ENCODE measurements at regions not wholly inside any gene's neighbourhood (a gene's known extent, or its start where the extent isn't known, plus 50 kb on each side); places are given as distances from the start of the nearest gene placed in this dataset.
A peak's percentile ranks its signal among the peaks of the same experiment; 100 is the strongest.
"Not testable (repeated sequence)": the region's sequence is repeated elsewhere in the genome, so short reads cannot be mapped to it uniquely, and the experiment has no call there.

DNA sequence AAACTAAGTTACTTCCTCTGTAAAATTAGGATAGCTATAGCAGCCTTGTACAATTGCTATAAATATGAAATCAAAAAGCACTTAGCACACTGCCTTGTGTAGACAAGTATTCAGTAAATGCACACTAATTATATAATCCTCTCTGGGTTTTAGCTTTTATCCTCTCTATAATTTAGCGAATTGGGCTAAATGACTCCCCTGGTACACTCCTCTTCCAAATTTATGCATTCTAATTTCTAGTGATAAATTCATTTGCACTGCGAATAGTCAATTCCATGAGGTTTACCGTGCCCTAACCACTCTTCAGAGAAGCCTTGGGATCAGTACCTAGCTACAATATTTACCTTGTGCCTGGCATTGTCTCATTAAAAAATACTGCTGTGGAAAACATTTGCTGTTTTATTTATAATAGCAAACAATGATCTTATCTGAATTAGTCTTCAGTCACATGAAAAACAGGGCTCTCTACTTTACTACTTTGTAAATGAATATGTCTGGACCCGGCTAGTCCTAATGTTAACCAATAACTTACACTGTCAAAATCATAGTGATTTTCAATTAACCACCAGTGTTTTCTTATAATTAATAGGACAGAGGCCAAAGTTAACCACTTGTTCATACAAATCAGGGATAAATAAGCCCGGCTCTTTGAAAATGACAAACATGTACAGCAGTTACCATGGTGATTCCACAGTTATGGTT, 577.9 kb downstream of the IPMK start:
- DNase-seq (ENCODE audit: low spot score): no peak

DNA sequence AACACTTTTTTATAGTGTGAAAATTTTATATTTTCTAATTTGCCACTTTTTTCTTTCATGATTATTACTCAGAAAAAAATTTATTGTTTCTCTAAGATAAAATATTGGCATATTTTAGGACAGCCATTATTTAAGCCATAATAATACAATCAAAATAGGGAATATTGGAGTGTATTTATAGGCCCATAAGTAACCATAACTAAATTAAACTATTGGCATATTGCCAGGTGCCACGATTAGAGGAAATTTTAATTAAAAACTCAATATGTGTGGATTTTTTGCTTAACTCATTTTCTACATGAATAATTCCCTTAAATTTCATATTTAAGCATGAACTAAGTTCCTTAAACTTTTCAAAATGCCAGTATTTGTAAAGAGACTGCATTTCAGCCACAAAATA, 587.8 kb downstream of the IPMK start:
- no peak for DNase-seq (ENCODE audit: low spot score)

DNA sequence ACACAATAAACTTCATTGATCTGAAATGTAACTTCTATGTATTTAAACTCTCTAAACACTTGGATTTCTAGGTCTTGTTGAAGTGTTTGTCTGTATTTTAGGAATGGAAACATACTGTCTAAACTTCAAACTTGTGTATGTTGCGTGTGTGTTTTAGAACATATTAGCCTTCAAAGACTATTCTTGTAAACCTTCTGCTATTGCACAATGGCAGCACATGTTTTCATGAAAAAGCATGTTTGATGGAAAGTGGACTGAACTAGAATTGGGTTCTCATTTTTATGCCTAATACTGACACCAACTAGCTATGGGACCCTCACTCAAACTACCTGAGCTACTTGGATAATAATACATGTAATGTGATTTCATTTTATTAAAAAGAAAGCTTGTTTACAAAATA, 592.6 kb downstream of the IPMK start:
- no peak for DNase-seq (ENCODE audit: low spot score)

DNA sequence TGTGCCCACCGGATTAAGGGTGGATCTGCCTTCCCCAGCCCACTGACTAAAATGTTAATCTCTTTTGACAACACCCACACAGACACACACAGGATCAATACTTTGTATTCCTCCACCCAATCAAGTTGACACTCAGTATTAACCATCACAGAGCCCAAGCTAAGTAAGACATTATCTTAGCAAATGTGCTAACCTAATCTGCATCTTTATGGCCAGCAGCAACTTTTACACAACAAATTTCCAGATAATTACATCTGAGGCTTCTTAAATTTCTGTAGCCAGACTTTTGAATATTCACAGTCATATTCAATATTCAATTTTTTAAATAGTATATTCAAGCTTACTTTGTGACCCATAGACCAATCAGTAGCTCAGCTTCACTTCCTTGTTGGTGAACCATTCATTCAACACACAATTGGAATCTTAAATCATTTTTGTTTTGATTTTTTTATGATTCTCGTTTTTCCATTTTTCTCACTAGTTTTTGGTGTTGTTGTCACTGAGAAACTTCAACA, 594.2 kb downstream of the IPMK start:
- no peak for DNase-seq (ENCODE audit: low spot score)

DNA sequence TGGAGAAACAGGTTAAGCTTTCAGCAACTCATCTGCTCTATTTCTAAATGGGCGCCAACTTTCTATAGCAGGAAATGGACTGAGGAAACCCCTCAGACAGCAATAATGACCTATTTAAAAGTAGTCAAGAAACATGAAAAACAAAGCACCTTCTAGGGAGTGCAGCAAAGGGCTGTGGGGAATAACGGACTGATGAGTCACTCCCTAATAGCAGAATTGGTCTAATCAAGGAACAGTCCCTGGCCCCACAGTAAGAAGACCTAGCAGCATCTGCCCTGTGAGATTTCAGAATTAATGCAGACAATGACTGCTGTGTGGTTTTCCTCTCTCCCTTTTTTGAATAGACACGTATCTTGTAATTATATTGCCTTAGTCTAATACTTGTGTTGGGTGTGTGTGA, 602.9 kb downstream of the IPMK start:
- no peak for DNase-seq (ENCODE audit: low spot score)

DNA sequence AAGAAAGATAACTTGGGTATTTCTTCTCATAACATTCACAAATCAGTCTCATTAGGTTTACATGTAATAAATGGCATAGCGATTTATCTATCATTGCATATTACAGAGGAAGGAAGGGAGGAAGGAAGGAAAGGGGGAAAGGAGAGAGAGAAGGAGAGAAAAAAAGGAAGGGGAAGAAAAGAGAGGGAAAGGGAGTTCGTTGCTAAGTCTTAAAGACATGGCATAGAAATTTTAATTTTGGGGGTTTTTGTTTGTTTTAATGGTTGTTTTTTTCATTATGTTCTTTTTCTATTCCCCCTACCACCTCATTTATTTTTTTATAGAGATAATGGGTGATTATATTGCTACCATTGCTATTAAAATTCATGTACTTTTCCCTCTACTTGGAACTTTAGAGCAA, 604.3 kb downstream of the IPMK start:
- DNase-seq (ENCODE audit: low spot score): no peak

DNA sequence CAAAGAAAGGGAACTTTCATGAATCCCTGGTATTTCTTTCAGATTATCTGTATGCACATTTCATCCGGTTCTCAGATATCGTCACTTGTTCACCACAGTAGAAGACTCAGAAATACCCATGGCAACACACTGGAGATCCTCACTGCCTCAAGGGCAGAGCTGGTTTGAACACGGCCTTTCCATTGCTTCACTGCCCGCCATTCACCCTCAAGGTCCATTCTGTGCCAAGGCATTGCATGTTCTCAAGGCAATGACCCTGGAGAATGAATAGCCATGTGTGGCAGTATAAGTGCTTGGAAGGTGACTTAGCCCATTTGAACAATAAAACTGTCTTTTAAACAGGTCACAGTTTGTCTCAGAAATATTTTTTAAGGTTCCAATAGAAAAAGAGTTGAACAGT, 606.5 kb downstream of the IPMK start:
- no peak for DNase-seq (ENCODE audit: low spot score)

DNA sequence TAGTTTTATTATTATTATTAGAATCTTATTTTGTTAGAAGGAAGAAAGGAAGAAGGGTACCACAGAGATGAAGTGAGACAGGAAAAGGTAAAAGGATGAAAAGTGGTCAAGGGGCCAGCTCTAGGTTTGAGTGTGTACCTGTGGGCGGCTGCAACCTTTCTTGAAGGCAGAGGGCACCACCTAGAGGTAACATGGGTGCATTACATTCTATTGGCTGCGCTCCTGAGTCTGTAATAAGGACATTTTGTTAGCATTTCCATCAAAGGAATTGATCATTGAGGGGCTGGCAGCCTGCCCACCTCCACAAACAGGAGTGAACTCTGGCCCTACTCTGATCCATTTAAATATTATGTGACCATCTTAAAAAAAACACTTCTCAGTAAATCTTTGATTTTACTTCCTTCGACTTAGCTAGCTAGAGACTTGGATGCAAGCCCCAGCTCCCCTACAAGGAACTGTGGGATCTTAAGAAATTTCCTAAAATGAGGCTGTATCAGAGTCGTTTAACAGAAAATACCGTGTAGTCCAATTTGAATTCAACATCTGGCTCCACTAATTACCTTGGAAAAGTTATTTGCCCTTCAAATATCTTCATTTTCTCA, 610.4 kb downstream of the IPMK start:
- DNase-seq (ENCODE audit: low spot score): peak; percentile 45

DNA sequence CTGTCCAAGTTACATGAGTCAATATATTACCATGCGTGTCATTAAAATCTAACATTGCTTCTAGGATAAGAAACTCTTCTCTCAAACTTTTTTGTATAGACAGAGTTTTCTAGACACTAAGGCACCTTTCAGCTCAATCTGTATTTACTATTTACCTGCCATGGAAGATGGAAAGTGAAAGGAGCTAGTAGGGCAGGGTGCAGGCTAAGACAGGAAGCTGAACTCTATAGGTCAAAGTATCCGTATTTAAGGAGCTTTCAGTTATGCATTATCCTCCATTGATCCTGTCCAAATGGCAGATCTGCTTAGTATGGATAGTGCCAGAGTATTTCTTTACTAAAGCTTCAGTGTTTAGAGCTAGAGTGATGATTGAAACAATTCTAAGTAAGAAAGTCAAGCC, 612.8 kb downstream of the IPMK start:
- DNase-seq (ENCODE audit: low spot score): no peak

DNA sequence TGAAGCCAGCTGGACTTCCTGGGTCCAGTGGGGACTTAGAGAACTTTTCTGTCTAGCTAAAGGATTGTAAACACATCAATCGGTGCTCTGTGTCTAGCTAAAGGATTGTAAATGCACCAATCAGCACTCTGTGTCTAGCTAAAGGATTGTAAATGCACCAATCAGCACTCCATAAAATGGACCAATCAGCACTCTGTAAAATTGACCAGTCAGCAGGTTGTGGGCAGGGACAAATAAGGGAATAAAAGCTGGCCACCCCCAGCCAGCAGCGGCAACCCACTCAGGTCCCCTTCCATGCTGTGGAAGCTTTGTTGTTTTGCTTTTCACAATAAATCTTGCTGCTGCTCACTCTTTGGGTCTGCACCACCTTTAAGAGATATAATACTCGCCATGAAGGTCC, 622.6 kb downstream of the IPMK start:
- DNase-seq (ENCODE audit: low spot score): not testable (repeated sequence)

DNA sequence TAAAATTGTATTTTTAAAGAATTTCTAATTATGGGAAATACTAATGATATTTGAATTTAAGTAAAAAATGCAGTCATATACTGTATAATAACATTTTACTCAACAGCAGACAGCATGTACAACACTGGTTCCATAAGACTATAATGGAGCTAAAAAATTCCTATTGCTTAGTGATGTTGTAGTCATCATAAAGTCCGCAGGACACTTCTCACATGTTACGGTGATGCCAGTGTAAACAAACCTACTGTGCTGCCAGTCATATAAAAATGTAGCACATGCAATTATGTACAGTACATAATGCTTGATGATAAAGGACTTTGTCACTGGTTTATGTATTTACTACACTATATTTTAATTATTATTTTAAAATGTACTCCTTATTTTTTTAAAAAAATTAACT, 629.3 kb downstream of the IPMK start:
- no peak for DNase-seq (ENCODE audit: low spot score)

DNA sequence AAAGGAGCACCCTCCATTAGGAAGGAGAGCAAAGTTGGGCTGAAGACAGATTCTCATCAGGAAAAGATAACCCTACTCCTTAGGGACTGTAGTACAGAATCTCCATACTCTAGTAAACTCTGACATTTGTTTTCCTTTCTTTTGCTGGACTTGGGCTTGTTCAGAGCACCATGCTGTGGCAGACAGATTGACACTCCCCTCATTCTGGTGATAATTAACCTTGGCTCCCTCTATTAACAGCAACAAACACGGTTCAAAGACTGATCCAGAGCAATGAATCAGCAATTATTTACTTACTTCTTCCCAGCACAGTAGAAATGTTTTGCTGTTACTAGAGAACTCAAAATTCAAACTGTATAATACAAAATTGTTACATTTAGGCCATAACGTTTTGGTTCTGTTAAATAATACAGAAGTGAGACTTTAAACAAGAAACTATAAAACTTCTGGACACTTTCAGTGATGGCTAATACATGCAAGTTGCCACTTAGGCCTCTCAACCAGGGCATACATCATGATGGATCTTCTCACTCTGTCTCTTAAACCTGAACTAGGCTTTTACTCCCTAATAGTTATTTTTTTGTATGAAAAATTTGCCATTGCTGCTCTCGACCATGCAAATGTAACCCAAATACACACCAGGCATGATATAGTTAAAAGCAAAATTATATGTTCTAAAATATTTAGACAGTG, 639.0 kb downstream of the IPMK start:
- DNase-seq (ENCODE audit: low spot score): peak; percentile 2

DNA sequence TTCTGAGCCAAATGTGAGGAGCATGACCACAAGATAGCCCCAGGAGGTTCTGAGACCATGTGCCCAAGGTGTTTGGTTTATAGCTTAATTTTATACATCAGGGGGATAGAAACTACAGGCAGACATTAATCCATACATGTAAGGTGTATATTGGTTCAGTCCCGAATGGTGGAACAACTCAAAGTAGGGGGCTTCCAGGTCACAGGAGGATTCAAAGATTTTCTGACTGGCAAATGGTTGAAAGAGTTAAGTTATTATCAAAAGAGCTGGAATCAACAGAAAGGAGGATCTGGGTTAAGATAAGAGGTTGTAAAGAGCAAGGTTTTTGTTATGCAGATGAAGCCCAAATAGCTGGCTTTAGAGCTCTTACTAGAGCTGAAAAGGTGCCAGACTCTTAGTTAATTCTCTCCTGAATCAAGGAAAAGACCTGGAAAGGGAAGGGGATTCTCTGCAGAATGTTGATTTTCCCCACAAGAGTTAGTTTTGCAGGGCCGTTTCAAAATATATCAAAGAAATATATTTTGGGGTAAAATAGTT, 640.0 kb downstream of the IPMK start:
- DNase-seq (ENCODE audit: low spot score): no peak

DNA sequence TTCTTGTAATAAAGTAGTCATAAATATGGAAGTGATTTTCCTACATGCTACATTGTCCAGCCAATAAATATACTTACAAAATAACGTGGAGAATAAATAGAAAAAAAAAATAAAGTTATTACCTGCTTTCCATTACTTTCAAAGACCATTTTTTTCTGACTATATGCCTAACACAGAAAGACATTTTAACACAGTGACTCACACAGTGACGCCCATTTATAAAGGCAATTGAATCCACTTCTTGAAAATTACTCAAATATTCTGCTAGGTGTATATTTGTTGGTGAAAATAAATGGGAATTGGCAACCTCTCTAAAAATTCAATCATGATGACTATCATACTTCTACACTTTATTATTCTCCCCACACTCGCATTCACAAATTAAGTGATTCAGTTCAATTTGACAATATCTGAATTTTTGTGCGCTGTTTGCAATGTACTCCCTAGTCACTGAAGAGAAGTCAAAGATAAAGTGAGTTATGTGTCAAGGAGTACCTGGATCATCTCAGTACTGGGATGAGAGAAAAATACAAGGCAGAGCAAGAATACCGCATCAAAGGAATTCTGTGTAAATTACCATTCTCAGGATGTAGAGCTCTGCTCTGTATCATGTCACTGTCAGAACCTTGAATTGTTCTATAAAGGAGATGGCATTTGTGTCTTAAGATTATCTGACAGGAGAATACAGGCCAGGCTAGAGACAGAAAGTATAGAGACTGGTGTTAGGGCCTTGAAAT, 642.7 kb downstream of the IPMK start:
- no peak for DNase-seq (ENCODE audit: low spot score)

DNA sequence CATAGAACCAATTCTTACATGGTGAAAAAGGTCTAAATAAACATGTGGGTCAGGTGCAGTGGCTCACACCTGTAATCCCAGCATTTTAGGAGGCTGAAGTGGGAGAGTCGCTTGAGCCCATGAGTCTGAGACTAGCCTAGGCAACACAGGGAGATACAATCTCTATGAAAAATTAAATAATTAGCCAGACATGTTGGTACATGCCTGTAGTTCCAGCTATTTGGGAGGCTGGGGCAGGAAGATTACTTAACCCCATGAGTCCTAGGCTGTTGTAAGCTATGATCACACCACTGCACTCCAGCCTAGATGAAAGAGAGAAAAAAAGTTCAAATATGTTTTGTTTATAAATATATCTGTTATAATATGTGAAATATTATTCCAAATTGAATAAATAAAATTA, 643.6 kb downstream of the IPMK start:
- DNase-seq (ENCODE audit: low spot score): no peak

DNA sequence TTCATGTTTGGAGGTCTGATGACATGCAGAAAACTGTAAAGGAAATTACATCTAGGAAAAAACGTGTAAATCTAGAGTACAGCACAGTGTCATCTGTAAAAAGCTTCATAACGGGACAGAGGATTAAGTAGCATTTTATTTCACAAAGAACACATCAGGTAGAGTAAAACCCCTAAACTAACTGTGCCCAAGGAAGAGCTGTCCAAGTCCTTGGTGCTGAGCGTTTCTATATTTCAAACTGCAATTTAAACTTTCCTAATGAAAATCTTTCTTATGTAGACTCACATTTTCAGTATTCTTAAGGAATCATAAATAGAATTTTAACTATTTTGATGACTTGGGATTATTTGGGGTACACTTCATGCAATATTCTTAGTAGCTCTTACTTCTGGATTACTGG, 646.2 kb downstream of the IPMK start:
- DNase-seq (ENCODE audit: low spot score): no peak

DNA sequence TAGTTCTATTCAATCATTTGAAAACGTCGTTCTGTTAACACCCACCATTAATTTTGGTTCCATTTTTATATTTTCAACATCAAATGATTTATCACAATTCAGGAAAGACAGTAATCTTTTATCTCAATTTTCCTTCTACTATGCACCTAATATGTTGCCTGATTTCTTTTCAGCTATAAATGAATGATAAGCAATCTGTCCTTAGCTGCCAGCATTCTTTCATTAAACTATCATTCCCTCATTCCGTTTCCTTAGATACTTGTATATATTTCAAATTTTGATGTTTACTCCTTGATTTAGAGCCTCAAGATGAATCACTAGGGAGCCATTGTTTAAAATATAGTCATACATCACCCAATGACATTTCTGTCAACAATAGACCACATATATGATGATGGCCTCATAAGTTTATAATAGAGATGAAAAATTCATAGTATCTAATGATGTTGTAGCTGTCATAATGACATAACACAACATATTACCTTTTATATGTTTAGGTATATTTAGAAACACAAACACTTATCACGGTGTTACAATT, 661.7 kb downstream of the IPMK start:
- DNase-seq (ENCODE audit: low spot score): no peak

DNA sequence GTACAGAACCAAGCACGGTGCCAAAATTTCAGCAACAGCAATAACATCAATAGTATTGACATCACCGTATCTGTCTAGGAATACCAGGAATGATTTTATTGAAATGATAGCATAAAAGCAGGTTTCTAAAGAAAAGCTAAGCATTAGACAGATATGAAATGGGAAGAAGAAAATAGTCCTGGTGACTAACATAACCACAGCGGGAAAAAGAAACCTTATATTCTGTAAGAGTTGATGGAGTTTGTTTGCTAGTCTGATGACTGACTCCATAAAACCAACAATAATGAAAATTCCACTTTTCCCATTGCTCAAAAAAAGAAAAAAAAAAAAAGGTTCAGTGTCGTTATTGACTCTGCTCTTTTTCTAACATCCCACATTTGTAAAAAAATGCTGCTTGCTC, 668.3 kb downstream of the IPMK start:
- no peak for DNase-seq (ENCODE audit: low spot score)

DNA sequence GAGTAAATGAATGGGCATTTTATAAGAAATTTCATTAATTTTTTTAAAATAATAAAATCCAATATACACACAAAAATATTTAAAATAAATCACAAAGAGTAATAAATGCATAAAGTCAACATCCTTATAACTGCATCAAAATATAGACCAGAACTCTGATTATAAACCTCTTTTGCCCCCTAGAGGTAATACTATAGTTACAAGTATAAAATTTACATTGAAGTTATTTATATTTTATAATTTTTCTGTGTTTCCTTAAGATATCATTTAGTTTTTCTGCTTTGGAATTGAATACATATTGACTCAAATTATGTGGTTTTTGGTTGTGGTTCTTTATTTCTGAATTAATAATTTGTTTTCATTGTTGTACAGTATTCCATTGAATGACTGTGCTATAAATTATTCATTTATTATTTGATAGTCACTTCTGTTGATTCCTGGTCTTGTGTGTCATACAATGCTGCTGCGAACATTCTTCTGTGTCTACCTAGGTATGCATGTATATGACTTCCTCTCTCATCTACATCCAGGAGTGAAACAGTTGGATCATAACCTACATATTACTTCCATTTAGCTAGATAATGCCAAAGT, 673.6 kb downstream of the IPMK start:
- no peak for DNase-seq (ENCODE audit: low spot score)

DNA sequence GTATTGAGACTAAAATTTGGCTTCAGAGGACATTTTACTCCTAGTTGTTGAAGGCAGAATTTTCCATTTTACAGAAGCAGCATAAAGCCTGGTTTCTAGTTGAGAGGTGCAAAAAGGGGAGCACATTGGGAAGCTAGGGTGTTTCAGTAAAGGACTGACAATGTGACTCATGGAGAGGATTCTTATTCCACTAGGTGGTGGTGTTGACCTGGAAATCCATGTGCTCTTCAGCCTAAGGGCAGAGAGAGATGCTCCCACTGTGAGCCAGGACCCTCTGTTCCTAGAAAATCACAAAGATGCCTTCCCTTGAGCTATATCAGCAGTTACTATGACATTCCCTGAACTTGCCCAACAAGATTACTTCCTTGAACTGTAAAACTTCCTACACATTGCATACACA, 687.8 kb downstream of the IPMK start:
- DNase-seq (ENCODE audit: low spot score): peak; percentile 47

DNA sequence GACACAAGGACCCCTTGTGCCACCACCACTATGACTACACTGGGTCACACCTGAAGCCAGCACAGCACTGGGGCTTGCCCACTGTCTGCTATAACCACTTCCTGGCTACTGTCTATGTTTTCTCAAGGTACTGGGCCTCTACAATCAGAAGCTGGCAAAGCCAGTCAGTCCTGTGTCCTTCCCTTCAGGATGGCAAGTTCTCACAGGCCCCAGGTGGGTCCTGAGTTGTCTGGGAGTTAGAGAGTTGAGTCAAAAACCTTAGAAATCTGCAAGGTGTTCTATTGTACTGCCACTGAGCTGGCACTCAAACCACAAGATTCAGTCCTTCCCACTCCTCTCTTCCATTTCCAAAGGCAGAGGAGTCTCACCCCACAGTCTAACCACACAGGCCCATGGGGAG, 705.5 kb downstream of the IPMK start:
- no peak for DNase-seq (ENCODE audit: low spot score)

DNA sequence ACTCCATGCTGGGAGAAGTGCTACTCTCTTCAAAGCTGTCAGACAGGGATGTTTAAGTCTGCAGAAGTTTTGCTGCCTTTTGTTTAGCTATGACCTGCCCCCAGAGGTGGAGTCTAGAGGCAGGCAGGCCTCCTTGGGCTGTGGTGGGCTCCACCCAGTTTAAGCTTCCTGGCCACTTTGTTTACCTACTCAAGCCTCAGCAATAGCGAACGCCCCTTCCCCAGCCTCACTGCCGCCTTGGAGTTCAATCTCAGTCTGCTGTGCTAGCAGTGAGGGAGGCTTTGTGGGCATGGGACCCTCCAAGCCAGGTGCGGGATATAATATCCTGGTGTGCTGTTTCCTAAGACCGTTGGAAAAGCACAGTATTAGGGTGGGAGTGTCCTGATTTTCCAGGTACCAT, 715.9 kb downstream of the IPMK start:
- DNase-seq (ENCODE audit: low spot score): not testable (repeated sequence)
